ENCODE measurements at regions not wholly inside any gene's neighbourhood (a gene's known extent, or its start where the extent isn't known, plus 50 kb on each side); places are given as distances from the start of the nearest gene placed in this dataset.

DNA sequence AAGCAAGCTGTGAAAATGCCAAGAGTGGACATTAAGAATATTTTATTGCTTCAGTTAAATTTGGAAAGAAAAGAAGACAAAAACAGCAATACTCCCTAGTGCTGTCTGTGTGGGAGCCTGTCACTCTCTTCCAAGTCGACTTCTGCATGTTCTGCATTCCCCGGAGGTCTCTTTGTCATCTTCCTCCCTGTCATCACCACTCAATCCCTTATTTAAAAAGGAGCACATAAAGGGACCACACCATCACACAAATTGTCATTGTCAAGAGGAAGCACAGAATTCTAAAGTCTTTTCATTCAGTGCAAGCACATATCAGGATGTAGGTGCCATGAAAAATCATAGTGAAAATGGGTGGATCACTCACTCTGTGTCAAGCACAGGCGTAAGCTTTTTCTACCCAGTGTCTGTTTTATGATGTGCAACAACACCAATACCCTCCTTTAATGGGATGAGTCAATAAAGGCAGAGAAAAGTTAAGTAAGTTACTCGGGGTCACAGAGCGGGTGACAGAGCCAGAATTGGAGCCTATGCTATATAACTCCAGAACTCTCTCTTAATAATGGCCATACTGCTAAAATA, 222.4 kb upstream of the HNMT start:
- Histone ChIP-seq H3K27ac (ENCODE audit: low read length) (no peak overlapping the region), H4K20me1 (ENCODE audit: insufficient read depth) (no peaks in the 10 kb centered on the region), H3K36me3 (ENCODE audit: insufficient read depth, low read length) (no peaks in the 10 kb centered on the region), H3K4me3 (ENCODE audit: low read length) (peak overlapping the region; percentile 9), H3K9me2 (ENCODE audit: insufficient read depth, low read length) (no peaks in the 10 kb centered on the region), H3F3A (ENCODE audit: insufficient read depth, low read length, poor library complexity, severe bottlenecking) (no peaks in the 10 kb centered on the region), H3K4me2 (ENCODE audit: low read length) (no peak overlapping the region), H3K79me2 (replicated peaks; ENCODE audit: insufficient read depth, low read length) (no peaks in the 10 kb centered on the region), H3K27me3 (ENCODE audit: insufficient read depth, low read depth, low read length) (no peaks in the 10 kb centered on the region), H3K9ac (ENCODE audit: low read length) (no peak overlapping the region), H2AFZ (ENCODE audit: low read depth, low read length) (no peak overlapping the region), H3K9me3 (ENCODE audit: low read length) (no peaks in the 10 kb centered on the region)
- TF ChIP-seq POLR2AphosphoS5 (IDR thresholded peaks at IDR 0.05) (peak; percentile 45), MXI1 (conservative IDR thresholded peaks at IDR 0.05; ENCODE audit: poor library complexity, severe bottlenecking) (no peak), EZH2 (IDR thresholded peaks at IDR 0.05; ENCODE audit: borderline replicate concordance, insufficient read depth, low read length, poor library complexity, severe bottlenecking) (no peak), TAF1 (IDR thresholded peaks at IDR 0.05; ENCODE audit: low read depth) (no peak), EP300 (conservative IDR thresholded peaks at IDR 0.05; ENCODE audit: poor library complexity, severe bottlenecking) (peak; percentile 78), SMC3 (conservative IDR thresholded peaks at IDR 0.05; ENCODE audit: poor library complexity) (no peak), RAD21 (conservative IDR thresholded peaks at IDR 0.05) (no peak)
- TF ChIP-seq, protein P1, sequence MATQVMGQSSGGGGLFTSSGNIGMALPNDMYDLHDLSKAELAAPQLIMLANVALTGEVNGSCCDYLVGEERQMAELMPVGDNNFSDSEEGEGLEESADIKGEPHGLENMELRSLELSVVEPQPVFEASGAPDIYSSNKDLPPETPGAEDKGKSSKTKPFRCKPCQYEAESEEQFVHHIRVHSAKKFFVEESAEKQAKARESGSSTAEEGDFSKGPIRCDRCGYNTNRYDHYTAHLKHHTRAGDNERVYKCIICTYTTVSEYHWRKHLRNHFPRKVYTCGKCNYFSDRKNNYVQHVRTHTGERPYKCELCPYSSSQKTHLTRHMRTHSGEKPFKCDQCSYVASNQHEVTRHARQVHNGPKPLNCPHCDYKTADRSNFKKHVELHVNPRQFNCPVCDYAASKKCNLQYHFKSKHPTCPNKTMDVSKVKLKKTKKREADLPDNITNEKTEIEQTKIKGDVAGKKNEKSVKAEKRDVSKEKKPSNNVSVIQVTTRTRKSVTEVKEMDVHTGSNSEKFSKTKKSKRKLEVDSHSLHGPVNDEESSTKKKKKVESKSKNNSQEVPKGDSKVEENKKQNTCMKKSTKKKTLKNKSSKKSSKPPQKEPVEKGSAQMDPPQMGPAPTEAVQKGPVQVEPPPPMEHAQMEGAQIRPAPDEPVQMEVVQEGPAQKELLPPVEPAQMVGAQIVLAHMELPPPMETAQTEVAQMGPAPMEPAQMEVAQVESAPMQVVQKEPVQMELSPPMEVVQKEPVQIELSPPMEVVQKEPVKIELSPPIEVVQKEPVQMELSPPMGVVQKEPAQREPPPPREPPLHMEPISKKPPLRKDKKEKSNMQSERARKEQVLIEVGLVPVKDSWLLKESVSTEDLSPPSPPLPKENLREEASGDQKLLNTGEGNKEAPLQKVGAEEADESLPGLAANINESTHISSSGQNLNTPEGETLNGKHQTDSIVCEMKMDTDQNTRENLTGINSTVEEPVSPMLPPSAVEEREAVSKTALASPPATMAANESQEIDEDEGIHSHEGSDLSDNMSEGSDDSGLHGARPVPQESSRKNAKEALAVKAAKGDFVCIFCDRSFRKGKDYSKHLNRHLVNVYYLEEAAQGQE (IDR thresholded peaks at IDR 0.05; ENCODE audit: borderline replicate concordance) = no peak
- TF ChIP-seq, protein P2, sequence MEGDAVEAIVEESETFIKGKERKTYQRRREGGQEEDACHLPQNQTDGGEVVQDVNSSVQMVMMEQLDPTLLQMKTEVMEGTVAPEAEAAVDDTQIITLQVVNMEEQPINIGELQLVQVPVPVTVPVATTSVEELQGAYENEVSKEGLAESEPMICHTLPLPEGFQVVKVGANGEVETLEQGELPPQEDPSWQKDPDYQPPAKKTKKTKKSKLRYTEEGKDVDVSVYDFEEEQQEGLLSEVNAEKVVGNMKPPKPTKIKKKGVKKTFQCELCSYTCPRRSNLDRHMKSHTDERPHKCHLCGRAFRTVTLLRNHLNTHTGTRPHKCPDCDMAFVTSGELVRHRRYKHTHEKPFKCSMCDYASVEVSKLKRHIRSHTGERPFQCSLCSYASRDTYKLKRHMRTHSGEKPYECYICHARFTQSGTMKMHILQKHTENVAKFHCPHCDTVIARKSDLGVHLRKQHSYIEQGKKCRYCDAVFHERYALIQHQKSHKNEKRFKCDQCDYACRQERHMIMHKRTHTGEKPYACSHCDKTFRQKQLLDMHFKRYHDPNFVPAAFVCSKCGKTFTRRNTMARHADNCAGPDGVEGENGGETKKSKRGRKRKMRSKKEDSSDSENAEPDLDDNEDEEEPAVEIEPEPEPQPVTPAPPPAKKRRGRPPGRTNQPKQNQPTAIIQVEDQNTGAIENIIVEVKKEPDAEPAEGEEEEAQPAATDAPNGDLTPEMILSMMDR (IDR thresholded peaks at IDR 0.05; ENCODE audit: poor library complexity, severe bottlenecking) = no peak

DNA sequence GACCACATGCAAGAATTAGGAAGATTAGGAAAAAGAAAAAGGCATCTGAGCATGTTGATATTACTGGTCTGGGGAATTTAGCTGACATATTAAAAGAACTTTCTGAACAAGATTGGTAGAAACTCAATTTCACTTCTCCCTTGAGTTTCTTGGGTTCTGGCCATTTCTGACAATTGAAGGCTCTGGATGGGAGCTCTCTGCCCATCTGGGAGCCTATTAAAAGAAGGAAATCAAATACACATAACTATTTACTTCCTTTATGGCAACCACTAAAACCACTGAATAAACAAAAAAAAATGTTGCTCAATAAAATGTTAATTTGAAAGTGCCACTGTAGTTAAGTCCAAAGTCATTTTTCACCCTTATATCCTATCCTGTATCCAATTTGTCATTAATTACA, 216.8 kb upstream of the HNMT start:
- Histone ChIP-seq H3K9me2 (ENCODE audit: insufficient read depth, low read length) (no peaks in the 10 kb centered on the region), H3K9me3 (ENCODE audit: low read length) (no peaks in the 10 kb centered on the region), H3K27ac (ENCODE audit: low read length) (no peak overlapping the region), H3F3A (ENCODE audit: insufficient read depth, low read length, poor library complexity, severe bottlenecking) (no peaks in the 10 kb centered on the region), H3K79me2 (replicated peaks; ENCODE audit: insufficient read depth, low read length) (no peaks in the 10 kb centered on the region), H4K20me1 (ENCODE audit: insufficient read depth) (no peaks in the 10 kb centered on the region), H3K4me3 (ENCODE audit: low read length) (no peak overlapping the region), H3K4me2 (ENCODE audit: low read length) (no peak overlapping the region), H3K36me3 (ENCODE audit: insufficient read depth, low read length) (no peaks in the 10 kb centered on the region), H2AFZ (ENCODE audit: low read depth, low read length) (no peak overlapping the region), H3K27me3 (ENCODE audit: insufficient read depth, low read depth, low read length) (no peaks in the 10 kb centered on the region), H3K9ac (ENCODE audit: low read length) (no peak overlapping the region)
- TF ChIP-seq MXI1 (conservative IDR thresholded peaks at IDR 0.05; ENCODE audit: poor library complexity, severe bottlenecking) (no peak), EZH2 (IDR thresholded peaks at IDR 0.05; ENCODE audit: borderline replicate concordance, insufficient read depth, low read length, poor library complexity, severe bottlenecking) (no peak), SMC3 (conservative IDR thresholded peaks at IDR 0.05; ENCODE audit: poor library complexity) (no peak), RAD21 (conservative IDR thresholded peaks at IDR 0.05) (no peak), TAF1 (IDR thresholded peaks at IDR 0.05; ENCODE audit: low read depth) (no peak), POLR2AphosphoS5 (IDR thresholded peaks at IDR 0.05) (no peak), EP300 (conservative IDR thresholded peaks at IDR 0.05; ENCODE audit: poor library complexity, severe bottlenecking) (no peak)
- TF ChIP-seq, protein P2 (IDR thresholded peaks at IDR 0.05; ENCODE audit: poor library complexity, severe bottlenecking) = no peak
- TF ChIP-seq, protein P1 (IDR thresholded peaks at IDR 0.05; ENCODE audit: borderline replicate concordance) = no peak
